HG03571 (cell line): ENCODE measurements at regions not wholly inside any gene's neighbourhood (a gene's known extent, or its start where the extent isn't known, plus 50 kb on each side); places are given as distances from the start of the nearest gene placed in this dataset.
A peak's percentile ranks its signal among the peaks of the same experiment; 100 is the strongest.
"Not testable (repeated sequence)": the region's sequence is repeated elsewhere in the genome, so short reads cannot be mapped to it uniquely, and the experiment has no call there.

Experiments
- ATAC-seq: cut with Tn5 transposase; IDR thresholded peaks from one replicate; pipeline ENCODE4 v1.9.1; 2021; ENCODE audit not compliant: unreplicated experiment

DNA sequence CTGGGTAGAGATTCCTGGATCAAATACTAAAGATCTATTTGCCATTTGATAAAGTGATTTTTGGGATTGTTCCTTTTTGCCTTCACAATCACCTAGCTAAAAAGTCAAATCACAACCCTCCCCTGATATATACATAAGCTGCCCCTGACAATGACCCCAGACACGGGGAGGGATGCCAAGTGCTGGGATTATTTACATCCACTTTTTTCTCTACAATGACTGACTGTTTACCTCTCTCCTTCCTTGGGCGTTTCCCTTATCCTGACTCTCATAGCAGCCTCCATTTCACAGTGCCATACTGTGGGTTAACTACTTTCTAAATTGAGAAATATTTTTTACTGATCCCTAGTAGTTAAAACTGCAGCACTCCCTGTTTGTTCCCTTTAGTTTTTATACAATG lies 150.8 kb upstream of the TMEM170B start:
- ATAC-seq = no peak

DNA sequence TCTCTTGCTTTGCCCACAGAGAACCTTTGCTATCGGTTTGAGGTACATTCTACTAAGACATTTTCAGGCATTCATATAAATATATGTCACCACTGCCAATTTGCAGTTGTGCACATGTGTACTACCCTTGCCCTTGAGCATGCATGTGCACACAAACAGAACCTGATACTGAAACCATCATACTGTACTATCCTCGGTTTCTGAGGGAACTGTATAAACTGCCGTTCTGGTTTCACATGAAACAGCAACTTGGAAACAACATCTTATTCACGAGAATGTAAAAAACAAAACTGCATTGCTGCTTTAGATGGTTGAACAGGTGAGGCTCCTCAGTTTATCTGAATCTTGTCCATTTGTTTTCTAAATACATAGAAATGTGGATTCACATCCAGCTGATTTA lies 151.2 kb upstream of the TMEM170B start:
- peak; percentile 57 for ATAC-seq

DNA sequence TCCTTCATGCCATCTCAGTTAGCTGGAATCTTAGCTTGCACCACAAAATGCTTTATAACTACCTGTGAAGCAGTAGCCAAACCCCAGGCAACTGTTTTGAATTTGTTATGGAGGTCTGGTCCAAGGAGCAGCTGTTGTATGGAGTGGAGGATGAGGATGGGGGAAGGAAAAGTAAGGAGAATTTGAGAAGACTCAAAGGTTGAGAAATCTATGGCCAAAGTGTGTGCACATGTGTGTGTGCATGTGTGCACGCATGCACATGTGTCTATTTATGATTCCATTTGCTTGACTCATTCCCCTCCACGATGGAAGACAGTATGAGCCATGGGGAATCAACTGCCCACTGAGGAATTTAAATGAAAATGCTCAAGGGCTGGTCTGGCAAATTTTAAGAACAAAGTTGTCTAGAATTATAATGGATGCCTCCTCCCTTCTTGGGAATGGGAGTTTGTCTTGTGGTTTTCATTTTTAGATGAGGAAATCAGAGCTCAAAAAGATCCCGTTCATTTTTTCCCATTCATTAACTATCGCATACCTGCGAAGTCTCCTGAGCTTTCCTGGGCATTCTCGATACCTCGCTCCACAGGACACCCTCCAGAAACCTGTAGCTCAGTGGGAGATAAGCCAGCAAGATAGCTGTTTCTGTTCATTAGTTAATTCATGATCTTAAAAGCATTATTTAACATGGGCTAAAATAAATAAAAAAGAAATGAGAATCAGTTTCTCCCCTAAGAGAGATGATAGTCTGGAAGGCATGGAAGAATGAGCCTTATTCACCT lies 152.3 kb upstream of the NEDD9 start:
- no peak for ATAC-seq

DNA sequence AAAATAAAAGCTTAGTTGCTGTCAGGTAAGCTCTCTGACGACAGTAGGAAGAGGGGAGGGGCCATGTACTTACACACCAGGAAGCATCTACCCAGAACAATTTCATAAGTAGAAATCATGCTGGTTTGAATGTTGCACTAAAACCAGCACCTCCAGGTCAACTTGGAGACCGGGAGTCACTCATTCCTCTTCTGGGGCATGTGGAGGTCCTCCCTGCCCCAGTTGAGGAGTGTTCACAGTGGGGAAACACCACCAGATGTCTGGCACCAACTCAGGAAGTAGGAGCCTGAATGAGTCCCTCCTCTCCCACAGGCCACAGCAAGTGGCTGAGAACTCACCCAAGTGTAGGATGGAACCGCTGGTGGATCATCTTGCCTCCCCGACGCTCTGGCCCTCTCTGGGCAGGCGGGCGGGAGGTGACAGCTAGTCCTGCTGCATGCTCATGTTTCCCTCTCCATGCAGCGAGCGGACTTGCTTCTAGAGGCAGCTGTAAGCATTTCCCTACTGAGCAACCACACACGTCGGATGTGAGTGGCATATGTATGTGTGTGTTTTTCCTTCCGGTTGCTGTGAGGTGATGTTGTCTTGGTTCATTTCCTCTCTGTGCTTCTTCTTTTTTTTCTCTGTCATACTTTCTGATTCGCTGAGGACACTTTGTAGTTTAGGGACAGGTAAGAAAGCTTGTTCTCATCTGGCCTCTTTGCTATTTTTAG lies 149.5 kb upstream of the NEDD9 start:
- ATAC-seq = peak; percentile 85

DNA sequence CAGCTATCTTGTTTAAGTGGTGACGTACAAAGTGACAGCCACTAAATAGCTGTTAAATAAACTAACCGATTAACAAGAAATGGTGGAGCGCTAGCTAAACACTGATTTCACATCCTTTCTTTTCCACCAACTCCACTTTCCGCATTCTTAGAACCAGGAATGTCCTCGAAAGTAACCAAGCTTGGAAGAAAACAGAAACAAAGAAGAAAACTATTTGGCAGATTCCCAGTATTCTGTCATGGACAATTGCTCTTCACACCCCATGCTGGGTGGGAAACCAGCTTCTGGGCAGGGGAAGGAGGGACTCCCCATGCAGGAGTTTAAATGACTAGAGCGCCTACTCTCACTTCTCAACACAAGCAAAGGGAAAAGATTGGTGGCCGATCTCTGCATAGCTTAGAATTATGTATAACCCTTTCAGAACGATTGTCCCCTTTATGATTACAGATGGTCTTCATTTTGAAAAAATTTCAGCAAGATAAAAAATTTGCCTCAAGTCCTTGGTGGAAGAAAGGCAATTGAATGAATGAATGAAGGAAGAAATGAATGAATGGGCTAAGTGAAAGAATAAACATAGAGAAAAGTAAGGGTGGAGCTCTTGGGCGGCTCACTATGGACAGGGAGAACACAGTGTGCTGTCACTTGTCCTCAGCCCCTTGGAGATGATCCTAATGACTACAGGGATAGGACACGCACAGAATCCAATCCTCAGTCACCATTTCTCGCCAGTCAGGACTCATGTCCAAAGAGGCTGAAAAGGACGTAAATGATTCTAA lies 148.7 kb upstream of the NEDD9 start:
- ATAC-seq = no peak

DNA sequence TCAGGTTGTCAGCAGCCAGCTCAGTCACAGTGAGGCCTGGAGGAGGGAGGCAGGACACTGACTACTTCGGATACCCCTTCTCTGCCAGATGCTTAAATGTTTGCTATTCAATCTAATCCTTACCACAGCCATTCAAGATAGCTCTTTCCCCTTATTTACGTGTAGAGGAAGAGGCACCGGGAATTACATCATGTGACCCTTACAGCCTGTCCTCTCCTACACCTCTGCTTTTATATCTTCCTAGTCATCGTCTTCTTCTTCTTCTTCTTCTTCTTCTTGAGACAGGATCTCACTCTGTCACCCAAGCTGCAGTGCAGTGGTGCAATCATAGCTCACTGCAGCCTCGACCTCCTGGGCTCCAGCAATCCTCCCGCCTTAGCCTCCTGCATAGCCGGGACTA lies 148.1 kb upstream of the NEDD9 start:
- ATAC-seq = no peak

DNA sequence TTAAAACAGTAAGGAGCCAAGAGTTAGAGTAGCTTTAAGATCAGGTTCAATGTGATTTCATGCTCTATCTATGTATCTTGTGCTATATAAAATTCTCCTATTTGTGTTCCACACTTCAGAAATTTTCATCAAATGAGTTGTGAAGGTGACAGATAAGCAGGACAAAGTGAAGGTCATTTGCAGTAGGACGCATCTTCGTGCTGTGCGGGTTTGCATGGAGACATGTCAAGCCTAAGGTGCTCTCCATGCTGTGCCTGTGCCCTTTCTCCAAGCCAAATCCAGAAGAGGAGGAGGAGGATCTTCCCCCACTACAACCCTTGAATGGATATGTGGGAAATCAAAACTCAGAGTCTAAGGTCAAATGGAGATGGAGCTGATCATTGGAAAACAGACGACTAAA lies 147.3 kb upstream of the NEDD9 start:
- no peak for ATAC-seq

DNA sequence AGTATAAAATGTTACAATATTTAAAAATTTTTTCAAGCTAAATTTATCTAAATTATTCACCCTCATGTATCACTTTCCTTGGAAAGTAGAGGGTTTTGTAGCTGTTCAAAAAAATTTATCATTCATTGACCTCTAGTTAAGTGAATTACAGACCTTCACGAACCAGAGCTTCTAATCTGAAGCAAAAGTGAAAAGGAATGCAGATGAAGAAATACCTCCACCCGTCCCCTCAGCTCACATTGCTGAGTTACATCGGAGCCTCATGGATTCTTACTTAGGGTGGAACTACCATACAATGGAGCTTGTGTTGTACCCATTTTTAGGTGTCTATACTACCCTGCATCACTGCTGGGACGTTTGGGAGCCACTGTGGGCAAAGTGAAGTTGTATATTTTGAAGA lies 146.2 kb upstream of the NEDD9 start:
- ATAC-seq = no peak

DNA sequence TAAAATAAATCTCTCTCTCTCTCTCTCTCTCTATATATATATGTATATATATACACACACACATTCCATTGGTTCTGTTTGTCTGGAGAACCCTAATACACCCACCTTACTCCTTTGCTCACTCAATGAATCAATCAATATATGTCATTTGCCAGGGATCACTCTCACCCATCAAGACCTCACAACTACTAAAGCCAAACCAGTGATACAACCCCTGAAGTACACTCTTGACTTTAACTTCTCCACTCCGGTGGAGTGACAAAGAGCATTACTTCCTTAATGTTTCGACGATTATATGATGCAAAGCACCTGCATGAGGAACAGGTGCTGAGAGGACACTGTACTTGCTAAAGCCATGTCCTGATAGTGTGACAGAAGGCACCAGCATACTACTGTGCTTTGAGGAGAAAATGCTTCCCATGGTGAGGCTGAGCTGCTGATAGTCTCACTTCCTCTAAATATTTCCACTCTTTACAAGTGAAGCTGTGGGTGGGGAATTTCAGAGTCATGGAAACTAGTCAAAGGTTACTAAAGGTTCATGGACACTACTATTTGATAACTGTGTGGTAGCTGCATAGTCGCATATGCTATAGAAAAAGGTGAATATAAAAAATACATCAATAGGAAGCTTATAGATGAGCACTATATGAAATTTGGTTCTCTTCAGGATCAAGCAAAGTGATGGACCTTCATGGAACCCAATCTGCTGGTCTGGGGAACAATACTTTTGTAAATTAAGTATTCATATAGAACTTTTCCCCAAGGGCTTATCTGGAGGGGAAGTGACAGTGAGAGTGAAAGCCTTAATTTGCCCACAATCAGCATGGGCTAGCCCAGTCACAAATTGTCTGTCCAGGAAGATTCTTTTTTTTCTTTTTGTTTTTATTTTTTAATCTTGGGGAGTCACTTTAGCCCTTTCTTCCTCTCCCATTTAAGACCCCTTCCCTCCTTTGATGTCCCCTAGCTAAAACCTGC lies 141.9 kb upstream of the NEDD9 start:
- peak; percentile 86 for ATAC-seq

DNA sequence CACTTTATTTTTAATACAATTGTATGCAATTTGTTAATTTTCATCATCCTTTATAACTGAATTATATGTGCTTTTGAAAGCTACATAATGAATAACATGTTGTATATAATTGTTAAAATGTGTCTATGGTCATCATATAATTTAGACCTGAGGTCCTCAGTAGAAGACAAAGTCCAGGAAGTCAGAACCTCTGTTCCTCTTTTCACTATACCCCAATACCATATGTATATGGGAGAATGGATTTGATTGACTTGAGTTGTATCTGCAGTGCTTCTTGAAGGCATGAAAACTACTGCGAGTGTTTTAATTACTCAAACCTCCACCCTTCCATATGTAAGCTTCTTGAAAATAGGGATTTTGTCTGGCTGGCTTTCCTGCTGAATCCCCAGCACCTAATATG lies 140.7 kb upstream of the NEDD9 start:
- no peak for ATAC-seq

DNA sequence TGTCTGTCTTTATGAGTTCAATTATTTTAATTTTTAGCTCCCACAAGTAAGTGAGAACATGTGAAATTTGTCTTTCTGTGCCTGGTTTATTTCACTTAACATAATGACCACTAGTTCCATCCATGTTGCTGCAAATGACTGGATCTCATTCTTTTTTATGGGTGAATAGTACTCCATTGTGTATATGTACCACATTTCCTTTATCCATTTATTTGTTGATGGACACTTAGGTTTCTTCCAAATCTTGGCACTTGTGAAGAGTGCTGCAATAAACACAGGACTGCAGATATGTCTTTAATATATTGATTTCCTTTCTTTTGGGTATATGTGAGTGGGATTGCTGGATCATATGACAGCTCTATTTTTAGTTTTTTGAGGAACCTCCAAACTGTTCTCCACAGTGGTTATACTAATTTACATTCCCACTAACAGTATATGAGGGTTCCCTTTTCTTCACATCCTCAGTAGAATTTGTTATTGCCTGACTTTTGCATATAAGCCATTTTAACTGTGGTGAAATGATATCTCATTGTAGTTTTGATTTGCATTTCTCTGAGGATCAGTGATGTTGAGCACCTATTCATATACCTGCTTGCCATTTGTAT lies 139.8 kb upstream of the NEDD9 start:
- ATAC-seq = not testable (repeated sequence)

DNA sequence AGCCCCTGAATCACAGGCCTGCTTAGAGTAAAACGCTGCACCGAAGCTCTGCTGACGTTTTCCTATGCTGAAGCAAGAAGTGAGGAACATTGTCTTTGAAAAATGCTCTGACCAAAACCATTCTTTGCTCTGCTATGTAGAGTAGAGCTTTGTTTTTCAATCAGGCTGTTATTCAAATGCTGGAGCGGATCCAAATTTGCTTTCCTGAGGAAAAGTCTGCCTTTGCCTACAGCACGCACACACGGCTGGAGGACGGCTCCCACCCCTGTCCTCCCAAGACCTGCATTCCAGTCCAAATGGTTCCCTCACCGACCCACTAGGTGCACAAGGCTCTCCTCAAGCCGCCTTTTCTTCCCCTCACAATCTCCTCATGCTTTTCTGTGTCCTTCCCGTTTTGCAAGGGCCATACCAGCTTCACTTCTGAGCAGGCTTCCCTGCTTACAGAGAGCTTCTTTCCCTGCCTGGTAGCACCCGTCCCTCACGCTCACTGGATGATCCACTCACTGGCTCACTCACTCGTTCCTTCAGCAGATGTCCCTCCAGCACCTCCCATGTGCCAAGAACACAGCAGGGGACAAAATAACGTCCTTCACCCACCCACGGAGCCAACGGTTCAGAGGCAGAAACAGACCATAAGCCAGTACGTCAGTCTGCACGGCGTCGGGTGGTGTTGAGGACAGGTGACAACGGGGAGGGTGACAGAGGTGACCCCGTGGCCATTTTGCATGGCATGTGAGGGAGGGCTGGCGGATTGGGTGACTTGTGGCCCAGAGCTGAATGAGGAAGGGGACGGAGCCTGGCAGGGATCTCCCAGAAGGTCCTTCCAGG lies 137.9 kb upstream of the NEDD9 start:
- no peak for ATAC-seq

DNA sequence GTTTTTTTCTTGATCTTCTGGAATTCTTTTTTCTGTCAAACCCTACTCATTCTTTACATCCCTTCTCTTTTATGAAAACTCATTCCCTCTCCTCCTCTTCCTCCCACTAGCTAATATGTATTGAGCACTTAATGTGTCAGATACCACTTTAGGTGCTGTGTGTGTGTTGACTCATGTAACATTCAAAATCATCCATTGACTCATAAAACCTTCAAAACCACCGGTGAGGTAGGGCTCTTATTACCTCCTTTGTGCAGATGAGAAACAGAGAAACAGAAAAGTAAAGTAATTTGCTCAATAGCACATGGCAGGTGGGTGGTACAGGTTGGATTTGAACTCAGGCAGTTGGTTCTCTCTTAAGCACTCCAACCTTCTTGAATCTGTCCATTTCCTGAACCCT lies 136.3 kb upstream of the NEDD9 start:
- no peak for ATAC-seq

DNA sequence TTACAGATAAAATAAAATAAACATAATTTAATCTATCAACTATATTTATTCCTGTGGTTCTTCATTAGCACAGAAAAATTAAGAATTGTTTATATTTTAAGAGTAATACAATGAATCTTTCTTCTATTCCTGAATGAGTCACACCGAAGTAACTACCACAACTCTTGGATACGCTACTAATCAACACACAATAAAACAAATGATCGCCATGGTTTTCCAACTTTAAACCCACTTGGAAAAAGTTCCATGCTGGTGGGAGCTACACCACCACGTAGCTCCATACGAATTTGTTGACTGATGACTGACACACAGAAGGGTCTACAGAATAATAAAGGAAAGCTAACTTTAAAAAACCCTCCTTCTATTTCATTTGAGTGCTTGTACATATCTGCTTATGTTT lies 135.8 kb upstream of the NEDD9 start:
- no peak for ATAC-seq

DNA sequence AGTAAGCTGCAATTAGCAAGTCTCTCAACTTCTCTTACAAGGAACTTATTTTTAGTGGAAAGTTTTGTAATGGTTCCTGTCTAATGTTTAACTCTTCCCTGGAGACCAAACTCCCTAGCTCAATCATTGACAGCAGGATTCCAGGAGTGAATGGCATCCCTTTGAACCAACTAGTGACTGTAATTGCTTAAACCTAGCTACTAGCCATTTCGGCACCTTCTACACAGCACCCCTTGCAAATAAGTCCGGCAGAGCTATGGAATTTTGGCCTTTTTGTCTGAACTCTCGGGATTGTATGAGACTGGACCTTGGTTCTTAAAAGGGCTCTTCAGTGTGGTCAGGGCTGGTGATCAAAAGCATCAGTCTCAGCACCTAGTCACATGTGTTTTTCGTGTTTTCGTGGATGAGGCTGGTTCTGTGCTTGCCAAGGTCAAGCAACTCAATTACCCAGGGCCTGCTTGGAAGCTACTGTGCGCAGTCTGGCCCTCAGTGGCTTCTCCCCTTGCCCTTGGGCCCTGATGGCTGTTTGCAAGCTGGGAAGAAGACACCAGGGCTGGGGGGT lies 135.3 kb upstream of the NEDD9 start:
- ATAC-seq = no peak

DNA sequence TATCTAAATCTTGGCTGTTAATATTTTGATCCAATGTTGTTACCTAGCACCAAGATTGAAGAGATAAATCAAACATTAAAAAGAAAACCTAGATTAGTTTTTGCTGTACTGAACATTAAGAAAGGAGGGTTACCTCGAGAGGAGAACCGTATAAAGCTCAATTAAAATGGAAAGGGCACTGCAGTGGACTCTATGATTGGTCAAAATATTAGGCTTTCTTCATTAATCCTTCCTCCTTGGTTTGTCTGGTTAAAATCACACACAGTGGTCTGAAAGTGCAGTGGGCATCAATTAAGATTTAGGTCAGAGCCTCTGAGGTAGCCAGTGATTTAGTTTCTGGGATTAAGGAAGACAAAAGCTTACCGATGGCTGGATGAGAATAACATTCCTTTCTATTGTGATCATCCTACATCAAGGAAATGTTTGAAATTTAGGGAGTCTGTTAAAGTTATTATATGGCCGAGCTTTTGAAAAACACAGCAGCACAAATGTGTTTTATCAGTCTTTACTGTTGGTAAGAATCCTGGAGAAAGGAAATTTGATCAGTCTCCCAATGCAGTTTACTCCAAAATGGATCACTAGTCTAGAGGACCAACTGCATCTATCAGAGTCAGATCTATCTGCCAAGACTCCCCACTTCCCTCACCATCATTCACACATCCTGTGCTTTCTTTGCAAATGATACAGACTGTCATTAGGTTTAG lies 134.6 kb upstream of the NEDD9 start:
- ATAC-seq = no peak

DNA sequence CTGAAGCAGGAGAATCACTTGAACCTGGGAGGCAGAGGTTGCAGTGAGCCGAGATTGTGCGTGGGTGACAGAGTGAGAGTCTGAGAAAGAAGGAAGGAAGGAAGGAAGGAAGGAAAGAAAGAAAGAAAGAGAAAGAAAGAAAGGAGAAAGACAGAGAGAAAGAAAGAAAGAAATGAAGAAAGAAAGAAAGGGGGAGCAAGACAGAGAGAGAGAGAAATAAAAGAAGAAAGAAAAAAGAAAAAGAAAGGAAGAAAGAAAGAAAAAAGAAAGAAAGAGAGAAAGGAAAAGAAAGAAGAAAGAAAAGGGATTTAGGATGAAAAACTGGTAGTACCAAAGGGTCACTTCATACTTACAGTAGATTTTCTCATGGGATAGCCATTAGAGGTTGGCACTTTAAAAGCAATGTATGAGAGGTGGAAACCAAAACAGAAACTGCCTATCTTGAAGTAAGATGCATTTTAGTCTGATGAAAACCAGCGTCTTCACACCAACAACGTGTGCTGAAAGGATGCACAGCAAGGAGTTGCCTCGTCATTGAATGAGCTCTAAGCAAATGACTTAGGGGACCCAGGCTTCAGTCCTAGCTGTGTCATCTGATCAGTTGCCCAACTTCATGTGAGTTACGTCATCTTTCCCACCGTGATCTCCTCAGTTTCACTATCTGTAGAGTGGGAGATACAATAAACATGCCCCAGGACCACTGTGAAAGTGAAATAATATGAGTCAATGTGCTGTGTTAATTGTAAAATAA lies 133.9 kb upstream of the NEDD9 start:
- peak; percentile 60 for ATAC-seq

DNA sequence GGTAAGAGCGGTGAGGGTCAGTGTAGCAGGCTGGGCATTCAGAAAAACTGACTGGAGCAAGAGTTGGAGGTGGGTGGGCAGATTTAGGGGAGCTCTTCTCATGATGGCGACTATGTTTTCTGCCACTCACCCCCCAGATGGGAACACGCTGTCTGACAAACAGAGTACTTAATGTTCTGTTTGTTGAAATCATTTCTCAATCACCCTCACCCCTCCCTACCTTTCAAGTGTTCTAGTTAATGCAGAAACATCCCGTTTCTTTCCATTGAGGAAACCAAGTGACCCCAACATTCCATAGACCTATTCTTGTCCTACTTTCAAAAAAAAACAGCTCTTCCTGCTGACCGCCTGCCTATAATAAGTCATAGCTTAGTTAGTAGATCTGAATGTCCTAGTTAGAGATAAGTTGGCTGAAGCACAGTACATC lies 132.5 kb upstream of the NEDD9 start:
- ATAC-seq = no peak
